Head of caudate nucleus (tissue), 42 donors: ENCODE measurements at regions not wholly inside any gene's neighbourhood (a gene's known extent, or its start where the extent isn't known, plus 50 kb on each side); places are given as distances from the start of the nearest gene placed in this dataset.
"Not testable (repeated sequence)": the region's sequence is repeated elsewhere in the genome, so short reads cannot be mapped to it uniquely, and the experiment has no call there.

Source experiments
- DNase-seq, 42 donors: peaks; one replicate each; pipeline versions ENCODE4 v3.0.0 to v3.0.0-alpha.2; 2020 to 2021; ENCODE audit warnings: mixed read lengths in 7 of 42
- intact Hi-C: fragments of 100-400 bp; cut with DNase I; formaldehyde crosslinking; loops from one replicate; pipeline ENCODE4 v1.15.0; 2022

DNA sequence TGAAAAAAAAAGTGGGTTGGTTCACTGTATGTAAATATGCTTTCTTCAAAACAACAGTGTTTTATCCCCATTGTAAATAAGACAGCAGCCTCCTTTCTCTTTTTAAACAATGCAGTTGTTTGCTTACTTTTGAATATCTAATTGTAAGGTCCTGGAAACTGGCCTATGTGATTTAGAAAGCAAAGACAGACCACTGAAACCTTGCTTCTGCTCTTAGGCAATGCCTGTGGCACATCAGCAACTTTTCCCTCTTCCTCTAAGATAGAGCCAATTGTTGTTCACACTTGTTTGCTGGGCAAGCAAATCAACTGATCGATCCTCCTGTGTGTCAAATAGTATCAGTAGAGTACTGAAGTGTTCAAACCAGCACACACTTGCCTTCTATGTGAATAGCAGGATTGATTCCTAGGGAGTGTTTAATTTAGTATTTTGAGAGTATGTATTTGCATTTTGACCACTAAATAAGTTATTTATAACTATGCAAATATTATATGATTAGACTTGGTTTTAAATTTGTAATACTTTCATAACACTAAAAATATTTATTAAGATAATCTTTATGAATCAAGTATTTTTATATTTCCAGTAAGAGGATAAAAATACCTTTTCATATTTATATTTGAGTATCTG lies 55.4 kb upstream of the GRPR start:
- intact Hi-C loops: no loop called here
- DNase-seq: no peak

DNA sequence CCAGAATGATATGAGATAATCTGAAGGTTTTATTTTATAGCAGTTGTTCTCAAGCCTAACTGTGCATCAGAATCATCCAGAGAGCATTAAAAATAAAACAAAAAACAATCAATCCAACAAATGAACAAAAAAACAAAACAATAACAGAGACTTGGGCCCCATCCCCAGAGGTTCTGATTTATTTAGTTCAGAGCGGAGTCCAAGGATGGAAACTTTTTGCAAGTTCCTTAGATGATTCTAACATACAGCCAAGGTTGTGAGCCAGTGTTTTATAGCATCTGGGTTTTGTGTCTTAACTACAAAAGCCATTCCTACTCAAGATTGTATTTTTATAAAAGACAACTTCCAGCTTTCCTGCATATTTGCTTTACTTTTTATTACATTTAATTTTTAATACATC lies 59.4 kb upstream of the GRPR start:
- intact Hi-C loops: no loop called here
- no peak for DNase-seq

DNA sequence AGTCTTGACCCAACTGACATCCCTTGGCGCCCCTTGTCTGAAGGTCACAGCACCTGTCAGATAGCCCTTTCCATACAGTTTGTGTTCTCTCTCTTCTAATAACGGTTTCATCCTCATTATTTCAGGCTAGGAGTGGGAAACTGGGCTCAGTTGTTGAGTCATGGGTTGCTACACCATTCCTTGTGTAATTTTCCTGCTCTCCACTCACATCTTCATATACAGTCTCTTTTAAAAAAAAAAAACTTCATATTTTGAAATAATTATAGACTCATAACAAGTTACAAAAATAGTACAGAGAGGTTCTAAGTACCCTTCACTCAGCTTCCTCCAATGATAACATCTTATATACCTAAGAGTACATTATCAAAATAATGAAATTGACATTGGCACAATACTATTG lies 60.2 kb upstream of the GRPR start:
- intact Hi-C loops: no loop called here
- DNase-seq: no peak

DNA sequence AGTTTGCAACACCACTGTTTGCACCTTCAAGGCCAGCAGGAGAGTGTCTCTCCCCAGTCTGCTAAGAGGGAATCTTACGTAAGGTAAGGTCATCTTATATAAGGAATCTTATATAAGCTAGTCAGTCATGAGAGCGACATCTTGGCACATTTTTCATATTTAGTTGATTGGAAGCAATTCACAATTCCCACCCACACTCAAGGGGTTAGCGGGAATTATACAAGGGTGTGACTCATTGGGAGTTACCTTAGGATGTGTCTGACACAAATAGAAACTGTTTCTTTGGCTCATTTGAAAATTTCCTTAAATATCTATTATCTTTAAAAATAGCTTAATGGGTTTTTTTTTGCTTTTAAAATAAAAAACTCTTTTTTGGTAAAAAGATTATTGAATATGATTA lies 62.1 kb upstream of the GRPR start:
- intact Hi-C loops: no loop called here
- DNase-seq: peak in 16 of 42 donors; percentile 2 to 51 (median 20)

DNA sequence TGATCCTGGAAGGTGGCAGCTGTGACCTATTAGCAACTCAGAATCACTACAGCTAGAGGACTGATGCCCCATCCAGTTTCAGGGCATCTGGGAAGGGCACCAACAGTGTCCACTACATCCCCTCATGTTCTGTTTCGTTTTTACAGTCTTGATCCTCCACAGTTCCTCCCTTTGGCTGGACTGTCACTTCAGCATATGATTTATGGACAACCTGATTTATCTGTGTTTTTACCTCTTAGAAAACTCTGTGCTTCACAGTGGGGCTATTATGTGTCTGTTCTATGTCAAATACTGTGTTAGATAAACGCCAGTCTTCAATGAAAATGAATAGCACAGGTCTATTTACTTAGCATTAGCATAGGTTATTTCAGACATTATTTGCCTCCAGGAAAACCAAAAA lies 63.1 kb upstream of the GRPR start:
- intact Hi-C loops: no loop called here
- DNase-seq: no peak

DNA sequence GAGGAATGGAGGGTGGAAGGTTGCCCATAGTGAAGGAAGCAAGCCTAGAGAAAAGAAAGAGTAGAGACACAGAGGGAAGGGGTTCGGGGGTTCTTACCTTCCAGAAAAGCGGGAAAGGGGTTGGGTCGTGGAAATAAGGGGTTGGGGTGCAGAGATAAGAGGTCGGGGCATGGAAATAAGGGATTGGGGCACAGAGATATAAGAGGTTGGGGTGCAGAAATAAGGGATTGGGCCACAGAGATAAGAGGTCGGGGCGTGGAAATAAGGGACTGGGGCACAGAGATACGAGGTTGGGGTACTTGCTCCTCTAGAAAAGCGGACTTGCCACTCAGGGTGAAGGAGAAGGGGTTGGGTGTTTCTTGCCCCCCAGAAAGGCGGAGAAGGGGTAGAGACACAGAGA lies 74.2 kb upstream of the GRPR start:
- intact Hi-C loops: not testable (repeated sequence)

DNA sequence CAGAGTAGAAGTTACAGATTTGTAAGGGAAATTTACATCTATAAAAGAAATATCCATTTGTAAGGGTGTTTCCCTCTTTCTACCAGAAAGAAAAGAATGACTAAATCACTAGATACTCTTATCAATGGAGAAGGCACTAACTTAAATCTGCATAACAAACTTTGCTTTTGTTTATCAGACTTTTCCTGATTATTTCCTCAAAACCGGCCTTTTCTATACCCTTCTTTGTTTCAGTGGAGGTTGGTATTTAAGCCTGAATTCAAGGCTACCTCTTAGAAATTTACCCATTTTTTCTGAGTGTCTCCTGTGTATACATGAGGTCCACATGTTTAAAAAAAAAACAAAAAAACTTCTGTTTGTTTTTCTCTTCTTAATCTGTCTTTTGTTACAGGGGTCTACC lies 80.4 kb upstream of the GRPR start:
- no peak for DNase-seq
- intact Hi-C loops: no loop called here

More for the DNA sequence above, 74.2 kb upstream of the GRPR start:
- not testable (repeated sequence) for DNase-seq

DNA sequence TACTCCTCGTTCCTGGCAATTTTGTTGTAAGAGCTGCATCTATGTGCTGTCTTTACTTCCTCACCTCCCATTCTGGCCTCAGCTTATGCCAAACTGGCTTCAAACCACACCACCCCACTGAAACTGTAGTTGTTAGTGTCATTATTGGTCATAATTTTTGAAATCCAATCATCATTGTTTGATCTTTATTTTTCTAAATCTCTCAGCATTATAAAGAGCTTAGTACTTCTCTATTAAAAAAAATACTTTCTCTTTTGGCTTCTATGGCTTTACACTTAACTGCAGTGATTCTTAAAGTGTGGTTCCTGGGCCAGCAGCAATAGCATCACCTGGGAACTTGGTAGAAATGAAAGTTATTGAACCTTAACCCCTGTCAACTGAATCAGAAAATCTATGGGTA lies 83.5 kb upstream of the GRPR start:
- DNase-seq: no peak
- intact Hi-C loops: no loop called here

DNA sequence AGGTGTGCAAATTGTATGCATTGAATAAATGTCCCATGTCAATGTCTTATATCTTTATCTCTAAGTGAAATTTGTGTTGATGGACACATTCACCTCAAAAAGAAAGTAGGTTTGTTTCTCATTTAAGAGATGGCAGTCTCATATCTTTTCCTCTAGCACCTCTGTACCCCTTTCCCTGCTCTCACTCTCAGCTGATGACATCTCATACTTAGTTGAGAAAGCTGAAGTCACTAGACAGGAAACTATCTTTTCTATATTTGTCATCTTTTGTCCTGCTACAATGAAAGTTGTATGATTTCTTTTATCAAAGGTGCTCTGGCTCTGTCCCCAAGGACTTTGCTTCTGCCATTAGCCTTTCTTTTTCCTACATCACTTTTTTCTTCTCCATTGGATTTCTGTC lies 84.0 kb upstream of the GRPR start:
- DNase-seq: no peak
- intact Hi-C loops: no loop called here

DNA sequence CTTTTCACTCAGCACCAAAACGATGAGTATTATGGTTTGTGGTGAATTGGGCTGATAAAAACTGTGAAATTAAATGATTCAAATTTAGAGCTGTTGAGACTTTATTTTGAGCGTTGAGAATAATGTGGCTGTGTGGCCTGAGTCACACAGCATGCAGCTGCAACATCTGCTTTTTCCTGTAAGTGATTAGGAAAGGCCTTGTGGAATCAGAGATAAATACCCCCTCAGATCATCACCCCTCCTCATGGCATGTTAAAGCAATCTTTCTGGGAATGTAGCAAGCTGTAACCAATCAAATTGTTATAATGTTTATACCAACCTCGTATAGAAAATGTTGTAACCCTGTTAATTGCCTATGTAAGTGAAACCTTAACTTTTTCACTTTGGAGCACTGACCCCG lies 90.0 kb upstream of the GRPR start:
- intact Hi-C loops: no loop called here
- DNase-seq: no peak

DNA sequence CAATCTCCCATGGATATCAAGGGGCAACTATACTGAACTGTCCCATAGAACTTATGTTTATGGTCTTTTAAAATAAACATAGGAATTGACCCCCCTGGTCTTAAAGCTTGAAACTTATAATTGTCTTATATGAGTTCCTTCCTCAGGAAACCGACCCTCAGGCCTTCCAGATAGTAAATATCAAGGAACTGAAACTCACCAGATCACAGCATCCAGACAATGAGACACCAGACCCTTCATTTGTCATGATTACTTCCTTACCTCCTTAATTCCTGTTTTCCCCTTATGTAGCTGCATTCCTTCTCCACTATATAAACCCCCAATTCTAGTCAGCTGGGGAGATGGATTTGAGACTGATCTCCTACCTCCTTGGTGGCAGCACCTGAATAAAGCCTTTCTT lies 94.8 kb upstream of the GRPR start:
- intact Hi-C loops: no loop called here

DNA sequence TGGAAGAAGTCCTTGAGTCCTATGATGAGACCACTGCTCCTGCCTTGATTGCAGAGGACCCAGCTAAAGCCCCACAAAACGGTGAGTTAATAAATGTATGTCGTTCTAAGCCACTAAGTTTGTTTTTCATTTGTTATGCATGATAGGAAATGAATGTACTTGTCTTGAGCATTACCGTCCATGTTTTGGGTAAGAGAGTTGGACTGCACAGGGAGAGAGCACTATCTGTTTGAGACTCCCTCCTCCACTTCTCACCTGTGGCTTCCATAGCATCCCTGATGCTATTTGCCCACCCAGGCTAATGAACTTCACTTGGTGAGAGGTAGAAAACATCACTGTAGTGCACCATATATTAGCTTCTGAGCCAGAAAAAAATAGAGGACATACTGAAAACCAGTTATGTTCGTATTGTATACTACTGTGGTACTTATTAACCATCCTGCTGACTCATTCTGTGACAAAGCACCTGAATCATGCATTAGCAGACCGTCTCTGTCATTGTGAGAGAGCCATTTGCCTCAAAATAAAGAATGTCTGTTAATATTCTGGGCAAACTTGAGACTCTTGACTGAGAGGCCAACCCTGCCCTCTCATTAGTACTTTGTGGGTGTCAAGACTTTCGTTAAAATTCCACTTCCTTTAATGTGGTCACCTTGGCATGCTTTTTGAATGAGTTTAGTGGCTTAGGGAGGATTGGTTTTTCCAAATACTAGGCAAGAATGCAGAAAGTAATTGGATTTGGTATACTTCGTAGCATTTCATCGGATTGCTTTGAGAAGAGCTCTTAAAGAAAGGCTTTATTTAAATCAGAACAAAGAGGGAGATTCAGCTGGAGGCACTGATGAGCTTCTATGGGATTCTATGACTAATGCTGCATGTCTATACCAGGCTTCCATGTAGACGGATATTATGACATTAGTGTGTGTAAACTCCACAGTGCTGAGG lies 99.3 kb upstream of the GRPR start:
- intact Hi-C loops: no loop called here
- DNase-seq: no peak

More for the DNA sequence above, 94.8 kb upstream of the GRPR start:
- no peak for DNase-seq

DNA sequence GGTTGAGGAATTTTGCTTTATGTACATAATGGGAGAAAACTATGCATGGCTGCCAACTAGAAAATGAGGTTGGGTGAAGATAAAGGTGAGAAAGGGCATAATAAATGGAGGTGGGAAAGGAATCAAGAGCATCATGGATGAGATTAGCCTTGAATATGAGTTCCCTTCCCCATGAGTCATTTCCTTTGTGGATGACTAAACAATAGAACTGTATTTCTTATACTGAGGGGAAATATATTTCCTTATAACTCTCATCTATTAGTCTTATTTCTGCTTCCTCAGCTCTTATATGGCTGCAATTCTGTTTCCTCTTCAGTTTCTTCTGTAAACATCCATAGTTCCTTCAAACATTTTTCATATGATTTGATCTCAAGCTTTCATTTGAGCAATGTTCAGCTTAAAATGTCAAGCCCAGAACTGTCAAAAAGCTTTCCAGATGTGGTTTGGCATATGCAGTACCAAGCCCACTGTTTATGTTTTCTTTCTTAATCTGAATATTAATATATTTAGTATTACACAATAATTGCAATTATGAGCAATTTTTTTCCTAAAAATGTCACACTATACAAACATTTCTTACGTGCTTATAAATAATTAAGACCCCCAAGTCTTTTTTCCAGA lies 100.7 kb upstream of the GRPR start:
- intact Hi-C loops: no loop called here
- DNase-seq: no peak

DNA sequence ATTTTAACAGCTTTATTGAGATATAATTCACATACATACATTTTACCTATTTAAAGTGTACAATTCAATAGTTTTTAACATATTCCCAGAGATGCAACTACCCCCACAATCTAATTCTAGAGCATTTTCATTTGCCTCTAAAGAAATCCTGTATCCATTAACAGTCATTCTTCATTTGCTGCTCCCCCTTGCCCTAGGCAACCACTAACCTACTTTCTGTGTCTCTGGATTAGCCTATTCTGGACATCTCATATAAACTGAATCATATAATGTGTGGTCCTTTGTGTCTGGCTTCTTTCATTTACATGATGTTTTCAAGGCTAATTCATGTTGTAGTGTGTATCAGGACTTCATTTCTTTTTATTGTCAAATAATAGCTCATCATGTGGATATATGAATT lies 105.1 kb upstream of the GRPR start:
- intact Hi-C loops: no loop called here
- DNase-seq: no peak

DNA sequence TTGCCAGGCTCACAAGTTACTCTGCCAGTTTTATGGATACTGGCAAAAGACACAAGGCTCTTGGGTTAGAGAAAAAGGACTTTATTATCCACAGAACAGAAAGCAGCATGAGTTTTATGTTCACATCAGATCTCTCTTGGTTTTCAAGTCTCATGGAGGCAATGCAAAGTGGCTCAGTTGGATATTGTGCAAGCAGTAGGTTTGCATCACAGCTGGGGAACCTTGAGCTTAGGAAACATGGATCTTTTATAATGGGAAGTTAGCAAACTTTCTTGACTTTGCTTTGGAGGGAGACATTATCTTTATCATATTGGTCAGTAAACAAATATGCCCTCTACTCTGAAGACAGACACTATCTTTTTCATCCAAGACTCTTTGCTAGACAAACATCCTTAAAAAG lies 109.2 kb upstream of the GRPR start:
- intact Hi-C loops: no loop called here
- no peak for DNase-seq

DNA sequence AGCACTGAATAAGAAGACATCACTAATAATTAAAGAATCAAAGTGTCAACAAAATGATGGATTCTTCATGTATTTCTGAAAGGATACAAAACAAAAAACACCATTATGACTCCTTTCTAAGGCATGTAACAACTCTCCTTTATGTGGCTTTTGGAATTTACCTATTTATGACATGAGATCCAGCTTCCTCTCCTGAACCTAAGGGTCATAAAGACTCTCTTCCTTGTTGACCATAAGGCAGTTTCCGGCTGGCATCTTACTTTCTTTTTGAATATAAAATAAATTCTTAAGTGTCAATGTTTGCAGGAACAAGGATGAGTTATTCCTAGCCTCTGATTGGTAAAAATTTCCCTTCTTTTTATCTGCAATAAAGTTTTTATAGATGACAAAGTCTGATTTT lies 111.1 kb upstream of the GRPR start:
- intact Hi-C loops: no loop called here
- DNase-seq: no peak

DNA sequence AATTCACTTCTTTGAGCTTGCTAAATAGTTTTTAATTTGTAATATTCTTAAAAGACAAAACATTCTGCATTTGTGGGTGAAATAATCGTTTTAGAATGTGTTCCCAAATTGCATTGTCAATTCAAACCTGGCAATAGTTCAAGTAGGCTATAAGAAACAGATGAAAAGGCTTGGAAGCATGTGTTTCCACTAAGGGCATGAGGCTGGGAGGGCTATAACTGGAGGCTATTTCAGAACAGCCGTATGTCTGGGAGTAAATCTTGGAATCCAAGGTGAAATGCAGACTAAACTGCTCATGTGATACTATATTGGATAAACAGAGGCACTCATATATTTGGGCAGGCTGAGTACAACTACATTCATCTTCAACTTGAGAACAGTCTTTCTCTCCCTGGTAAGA lies 117.4 kb upstream of the GRPR start:
- intact Hi-C loops: no loop called here
- DNase-seq: no peak

DNA sequence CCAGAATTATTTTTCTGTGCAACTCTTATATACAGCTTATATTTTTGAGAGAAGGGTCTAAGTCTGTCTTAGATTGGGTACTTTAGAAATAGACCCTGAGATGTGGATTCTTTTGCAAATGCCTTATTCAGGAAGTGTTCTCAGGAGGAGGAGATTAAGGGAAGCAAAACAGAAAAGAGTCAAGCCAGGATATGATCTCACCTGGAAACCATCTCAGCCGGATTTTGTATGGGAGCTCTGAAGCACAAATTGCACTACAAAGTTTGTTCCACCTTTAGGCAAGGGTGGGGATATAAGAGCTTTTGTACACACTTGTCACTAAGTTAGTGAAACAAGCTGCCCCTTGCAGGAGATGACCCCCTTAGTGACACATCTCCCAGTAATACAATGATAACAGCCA lies 121.2 kb upstream of the GRPR start:
- intact Hi-C loops: no loop called here
- DNase-seq: no peak

DNA sequence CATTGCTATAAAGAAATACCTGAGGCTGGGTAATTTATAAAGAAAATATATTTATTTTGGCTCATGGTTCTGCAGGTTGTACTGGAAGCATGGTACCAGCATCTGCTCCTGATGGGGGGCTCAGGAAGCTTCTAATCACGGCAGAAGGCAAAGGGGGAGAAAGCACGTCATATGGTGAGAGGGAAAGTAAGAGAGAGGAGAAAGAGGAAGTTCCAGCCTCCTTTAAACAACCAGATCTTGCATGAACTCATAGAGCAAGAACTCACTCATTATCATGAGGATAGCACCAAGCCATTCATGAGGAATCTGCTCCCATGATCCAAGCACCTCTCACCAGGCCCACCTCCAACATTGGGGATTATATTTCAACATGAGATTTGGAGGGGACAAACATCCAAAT lies 125.0 kb upstream of the GRPR start:
- intact Hi-C loops: no loop called here
- DNase-seq: no peak

DNA sequence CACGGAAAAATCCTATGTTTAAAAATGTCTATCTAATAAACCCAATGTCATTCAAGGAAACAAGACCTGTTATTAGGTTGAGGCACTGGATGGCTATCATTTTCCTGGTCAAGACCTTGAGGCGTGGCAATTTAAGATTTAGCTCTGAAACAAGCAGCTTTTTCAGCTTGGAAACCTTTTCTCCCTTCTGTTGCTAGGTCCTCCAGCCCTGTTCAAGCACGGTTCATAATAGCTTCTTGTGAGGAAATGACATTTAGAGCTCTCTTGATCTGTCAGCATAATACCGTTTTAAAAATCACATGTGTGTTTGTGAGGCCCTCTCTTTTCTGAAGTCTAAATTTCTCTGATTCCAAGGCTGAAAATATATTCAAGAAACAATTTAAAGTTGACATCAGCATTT lies 133.6 kb upstream of the GRPR start:
- DNase-seq: no peak
- intact Hi-C loops: no loop called here
